ENCODE measurements at regions not wholly inside any gene's neighbourhood (a gene's known extent, or its start where the extent isn't known, plus 50 kb on each side); places are given as distances from the start of the nearest gene placed in this dataset.

GRCh38 chr10:105967256-105967655, 1197.2 kb downstream of the SORCS1 start:
- TF ChIP-seq CTCF (IDR thresholded peaks at IDR 0.05; ENCODE audit: control extremely low read depth in 1 of 3, insufficient read depth in 1 of 3, low read depth in 1 of 3, low read length in 3 of 3) (no peak), MAFK (IDR thresholded peaks at IDR 0.05; ENCODE audit: low read depth, low read length) (no peak), POLR2AphosphoS5 (IDR thresholded peaks at IDR 0.05; ENCODE audit: low read depth, low read length) (no peak), CREB1 (IDR thresholded peaks at IDR 0.05) (no peak), GTF2F1 (IDR thresholded peaks at IDR 0.05; ENCODE audit: borderline replicate concordance, low read depth, low read length) (no peak), JUN (IDR thresholded peaks at IDR 0.05; ENCODE audit: low read depth, low read length) (no peak), ZNF274 (IDR thresholded peaks at IDR 0.05; ENCODE audit: borderline replicate concordance, extremely low read depth, low read length) (no peak), POU5F1 (IDR thresholded peaks at IDR 0.05; ENCODE audit: low read depth, low read length) (no peak)
